GM12891 (cell line): ENCODE measurements at regions not wholly inside any gene's neighbourhood (a gene's known extent, or its start where the extent isn't known, plus 50 kb on each side); places are given as distances from the start of the nearest gene placed in this dataset.

Experiments
- POLR2A ChIP-seq: IDR thresholded peaks from 2 replicates; pipeline ENCODE4 v1.6.1; 2011; ENCODE audit warnings: low read depth, low read length, control low read depth
- POLR2AphosphoS5 ChIP-seq: IDR thresholded peaks from 2 replicates; pipeline ENCODE4 v1.6.1; 2011; ENCODE audit warnings: low read depth, low read length, control low read depth
- TAF1 ChIP-seq: IDR thresholded peaks from 2 replicates; pipeline ENCODE4 v1.6.1; 2011; ENCODE audit warnings: low read depth, low read length, control low read depth

- no peak for TF ChIP-seq POLR2AphosphoS5
- TF ChIP-seq POLR2A: no peak
- no peak for TF ChIP-seq TAF1
Measured at GRCh38 chr4:52201715-52202114, 150.6 kb downstream of the SPATA18 start.
